OCI-LY7 (cell line): ENCODE measurements at regions not wholly inside any gene's neighbourhood (a gene's known extent, or its start where the extent isn't known, plus 50 kb on each side); places are given as distances from the start of the nearest gene placed in this dataset.

Experiments
- BruUV-seq: library from RNA; stranded (reverse); fragments of 400-500 nt; replicated peaks from 2 replicates; lab custom pipeline; 2021; lab: Mats Ljungman, UMichigan
- CTCF ChIA-PET: fragments of 300-600 bp; sonication (Branson Sonifier 250); formaldehyde crosslinking; loops from one replicate; lab custom pipeline; 2022; ENCODE audit warnings: antibody characterized with exemption; ENCODE audit not compliant: unreplicated experiment; lab: Charles Lee
- POLR2A ChIA-PET: fragments of 300-600 bp; sonication (Branson Sonifier 250); formaldehyde crosslinking; loops from one replicate; lab custom pipeline; 2022; ENCODE audit warnings: antibody characterized with exemption; lab: Charles Lee
- DNase-seq: peaks from one replicate; pipeline ENCODE4 v3.0.0-alpha.2; 2015; ENCODE audit warnings: low spot score
- H2AFZ ChIP-seq: fragments of 200-600 bp; sonication (generic), shearing (Covaris generic); 2 replicates; pipeline ENCODE4 v1.6.1; 2014; ENCODE audit warnings: mild to moderate bottlenecking, antibody characterized with exemption, low read length, moderate library complexity
- H3K27ac ChIP-seq: fragments of 200-600 bp; sonication (generic); 2 replicates; pipeline ENCODE4 v1.5.1; 2014; ENCODE audit warnings: mixed run types, low read depth, mild to moderate bottlenecking, moderate library complexity, low read length, inconsistent platforms; ENCODE audit not compliant: poor library complexity, severe bottlenecking
- H3K36me3 ChIP-seq: fragments of 200-600 bp; sonication (generic); 2 replicates; pipeline ENCODE4 v1.6.1; 2014; ENCODE audit warnings: mild to moderate bottlenecking, antibody characterized with exemption, low read length, moderate library complexity, mixed read lengths; ENCODE audit not compliant: insufficient read depth
- H3K4me1 ChIP-seq: fragments of 200-600 bp; sonication (generic); 2 replicates; pipeline ENCODE4 v1.5.1; 2014; ENCODE audit warnings: mild to moderate bottlenecking, low read length; ENCODE audit not compliant: insufficient read depth, poor library complexity, severe bottlenecking
- H3K4me2 ChIP-seq: fragments of 200-600 bp; sonication (generic); 2 replicates; pipeline ENCODE4 v1.6.1; 2014; ENCODE audit warnings: mild to moderate bottlenecking, low read length
- H3K4me3 ChIP-seq: fragments of 200-600 bp; sonication (generic); 2 replicates; pipeline ENCODE4 v1.5.1; 2014; ENCODE audit warnings: mild to moderate bottlenecking, low read depth, low read length; ENCODE audit not compliant: poor library complexity, severe bottlenecking
- H3K79me2 ChIP-seq: fragments of 200-600 bp; sonication (generic); 2 replicates; pipeline ENCODE4 v1.6.1; 2016; ENCODE audit warnings: low read depth, mild to moderate bottlenecking, low read length, moderate library complexity, mixed read lengths; ENCODE audit not compliant: insufficient read depth
- H3K9me2 ChIP-seq: fragments of 200-600 bp; sonication (generic); 2 replicates; pipeline ENCODE4 v1.6.1; 2016; ENCODE audit warnings: mild to moderate bottlenecking, low read length, mixed read lengths; ENCODE audit not compliant: insufficient read depth
- H3K9me3 ChIP-seq: fragments of 200-600 bp; sonication (generic); 2 replicates; pipeline ENCODE4 v1.6.1; 2014; ENCODE audit warnings: mild to moderate bottlenecking, mixed run types, low read length, mixed read lengths
- H4K20me1 ChIP-seq: fragments of 200-600 bp; sonication (generic); 2 replicates; pipeline ENCODE4 v1.6.1; 2014; ENCODE audit warnings: mild to moderate bottlenecking, antibody characterized with exemption, low read length, moderate library complexity, mixed read lengths; ENCODE audit not compliant: insufficient read depth
- EZH2phosphoT487 ChIP-seq: fragments of 200-600 bp; sonication (generic); IDR thresholded peaks from 2 replicates; pipeline ENCODE4 v1.6.1; 2018; ENCODE audit warnings: low read depth, borderline replicate concordance, mild to moderate bottlenecking, mixed run types, antibody characterized with exemption, low read length, moderate library complexity, mixed read lengths
- intact Hi-C: fragments of 100-400 bp; cut with micrococcal nuclease; formaldehyde crosslinking; loops from one replicate; pipeline ENCODE4 v1.10.0; 2022; ENCODE audit not compliant: unreplicated experiment
- TF ChIP-seq, protein P1 (sequence below): fragments of 200-600 bp; sonication (generic); conservative IDR thresholded peaks from 2 replicates; pipeline ENCODE4 v1.5.1; 2014; ENCODE audit warnings: mild to moderate bottlenecking, antibody characterized with exemption, low read length, moderate library complexity, mixed read lengths

DNA sequence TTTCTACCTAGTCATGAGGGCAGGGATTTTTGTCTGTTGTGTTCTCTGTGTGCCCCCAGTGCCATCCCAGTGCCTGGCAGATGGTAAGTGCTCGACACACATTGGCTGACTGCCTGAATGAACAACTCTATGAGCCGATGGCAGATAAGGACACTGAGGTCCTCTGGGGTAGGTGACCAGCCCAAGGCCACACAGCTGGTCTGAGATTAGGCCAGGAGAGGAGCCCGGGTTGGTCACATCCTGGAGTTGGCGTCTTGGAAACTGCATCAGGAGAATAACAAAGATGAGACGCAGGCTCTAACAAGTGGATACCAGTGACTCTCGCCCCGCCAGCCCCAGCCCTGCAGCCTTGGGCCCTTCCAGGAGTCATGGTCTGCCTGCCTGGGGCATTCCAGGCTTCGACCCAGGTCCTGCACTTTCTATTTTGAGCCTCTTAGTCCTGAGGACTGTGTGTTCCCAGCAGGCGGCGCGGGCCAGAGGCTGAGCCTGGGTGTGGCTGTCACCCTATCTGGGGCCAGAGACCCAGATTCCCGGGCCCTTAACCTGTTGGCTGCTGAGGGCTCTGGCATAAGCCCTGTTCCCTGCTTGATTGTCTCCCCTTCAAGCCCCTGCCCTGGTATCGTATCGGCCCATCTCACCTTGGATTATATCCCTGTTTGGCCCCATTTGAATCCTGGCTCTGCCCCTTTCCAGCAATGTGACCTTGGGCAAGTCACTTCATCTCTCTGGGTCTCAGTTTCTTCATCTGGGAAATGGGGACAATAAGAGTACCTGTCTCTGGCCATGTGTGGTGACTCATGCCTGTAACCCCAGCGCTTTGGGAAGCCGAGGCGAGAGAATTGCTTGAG lies 88.3 kb downstream of the CEBPB start:
- no peaks in the 10 kb centered on the region for H3K4me1 ChIP-seq
- H3K9me2 ChIP-seq, result no peaks in the 10 kb centered on the region
- no peak overlapping the region for H3K4me3 ChIP-seq
- CTCF ChIA-PET, result no interaction called here
- H3K27ac ChIP-seq, result no peak overlapping the region
- BruUV-seq, result no TSS peak
- no peak for DNase-seq
- H3K36me3 ChIP-seq, result no peaks in the 10 kb centered on the region
- no peaks in the 10 kb centered on the region for H3K79me2 ChIP-seq
- H3K9me3 ChIP-seq, result no peaks in the 10 kb centered on the region
- TF ChIP-seq EZH2phosphoT487, result no peak
- TF ChIP-seq, protein P1, sequence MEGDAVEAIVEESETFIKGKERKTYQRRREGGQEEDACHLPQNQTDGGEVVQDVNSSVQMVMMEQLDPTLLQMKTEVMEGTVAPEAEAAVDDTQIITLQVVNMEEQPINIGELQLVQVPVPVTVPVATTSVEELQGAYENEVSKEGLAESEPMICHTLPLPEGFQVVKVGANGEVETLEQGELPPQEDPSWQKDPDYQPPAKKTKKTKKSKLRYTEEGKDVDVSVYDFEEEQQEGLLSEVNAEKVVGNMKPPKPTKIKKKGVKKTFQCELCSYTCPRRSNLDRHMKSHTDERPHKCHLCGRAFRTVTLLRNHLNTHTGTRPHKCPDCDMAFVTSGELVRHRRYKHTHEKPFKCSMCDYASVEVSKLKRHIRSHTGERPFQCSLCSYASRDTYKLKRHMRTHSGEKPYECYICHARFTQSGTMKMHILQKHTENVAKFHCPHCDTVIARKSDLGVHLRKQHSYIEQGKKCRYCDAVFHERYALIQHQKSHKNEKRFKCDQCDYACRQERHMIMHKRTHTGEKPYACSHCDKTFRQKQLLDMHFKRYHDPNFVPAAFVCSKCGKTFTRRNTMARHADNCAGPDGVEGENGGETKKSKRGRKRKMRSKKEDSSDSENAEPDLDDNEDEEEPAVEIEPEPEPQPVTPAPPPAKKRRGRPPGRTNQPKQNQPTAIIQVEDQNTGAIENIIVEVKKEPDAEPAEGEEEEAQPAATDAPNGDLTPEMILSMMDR, result no peak
- no peaks in the 10 kb centered on the region for H4K20me1 ChIP-seq
- intact Hi-C loops, result no loop called here
- no peak overlapping the region for H3K4me2 ChIP-seq
- POLR2A ChIA-PET, result no interaction called here
- H2AFZ ChIP-seq, result no peak overlapping the region

- Histone ChIP-seq H3K27ac (no peak overlapping the region), H3K9me3 (no peaks in the 10 kb centered on the region), H3K4me3 (no peak overlapping the region), H3K79me2 (no peaks in the 10 kb centered on the region), H3K36me3 (no peaks in the 10 kb centered on the region), H3K4me2 (no peak overlapping the region), H3K9me2 (no peaks in the 10 kb centered on the region), H3K4me1 (peaks cover 6% of the 10 kb centered on the region), H4K20me1 (no peaks in the 10 kb centered on the region), H2AFZ (no peak overlapping the region)
- no peak for TF ChIP-seq EZH2phosphoT487
- TF ChIP-seq, protein P1, result no peak
- POLR2A ChIA-PET, result no interaction called here
- CTCF ChIA-PET, result no interaction called here
- intact Hi-C loops, result no loop called here
- DNase-seq, result no peak
- BruUV-seq, result no TSS peak
These were observed 89.6 kb downstream of the CEBPB start for GRCh38 chr20:50279988-50280850.
